HG03565 (cell line): ENCODE measurements at regions not wholly inside any gene's neighbourhood (a gene's known extent, or its start where the extent isn't known, plus 50 kb on each side); places are given as distances from the start of the nearest gene placed in this dataset.
"Not testable (repeated sequence)": the region's sequence is repeated elsewhere in the genome, so short reads cannot be mapped to it uniquely, and the experiment has no call there.

Source experiments
- ATAC-seq: cut with Tn5 transposase; IDR thresholded peaks from one replicate; pipeline ENCODE4 v1.9.1; 2021; ENCODE audit warnings: mild to moderate bottlenecking, moderate library complexity; ENCODE audit not compliant: unreplicated experiment

- ATAC-seq = no peak
Observed at GRCh38 chr5:2536632-2537377, 214.7 kb downstream of the IRX2 start.

- ATAC-seq = no peak
Observed at GRCh38 chr5:2534970-2535369, 216.5 kb downstream of the IRX2 start.

GRCh38 chr5:2534251-2534650 lies 217.2 kb downstream of the IRX2 start:
- no peak for ATAC-seq

GRCh38 chr5:2533848-2534247 lies 217.6 kb downstream of the IRX2 start:
- not testable (repeated sequence) for ATAC-seq

- no peak for ATAC-seq
Observed at GRCh38 chr5:2532809-2533208, 218.7 kb downstream of the IRX2 start.

GRCh38 chr5:2531318-2531717 lies 220.2 kb downstream of the IRX2 start:
- no peak for ATAC-seq

- no peak for ATAC-seq
Observed at GRCh38 chr5:2530609-2531008, 220.9 kb downstream of the IRX2 start.

GRCh38 chr5:2529371-2530092 lies 221.9 kb downstream of the IRX2 start:
- no peak for ATAC-seq

GRCh38 chr5:2525351-2525750 lies 226.1 kb downstream of the IRX2 start:
- no peak for ATAC-seq

GRCh38 chr5:2524620-2525019 lies 226.9 kb downstream of the IRX2 start:
- no peak for ATAC-seq

GRCh38 chr5:2523180-2523579 lies 228.3 kb downstream of the IRX2 start:
- no peak for ATAC-seq

- no peak for ATAC-seq
Observed at GRCh38 chr5:2522372-2522771, 229.1 kb downstream of the IRX2 start.

- ATAC-seq = no peak
Observed at GRCh38 chr5:2519153-2519552, 232.3 kb downstream of the IRX2 start.

- no peak for ATAC-seq
Observed at GRCh38 chr5:2517451-2517850, 234.0 kb downstream of the IRX2 start.

GRCh38 chr5:2515180-2515764 lies 236.2 kb downstream of the IRX2 start:
- ATAC-seq = no peak

- no peak for ATAC-seq
Observed at GRCh38 chr5:2514484-2514883, 237.0 kb downstream of the IRX2 start.

- no peak for ATAC-seq
Observed at GRCh38 chr5:2511706-2512105, 239.8 kb downstream of the IRX2 start.

- ATAC-seq = no peak
Observed at GRCh38 chr5:2511126-2511525, 240.4 kb downstream of the IRX2 start.

GRCh38 chr5:2509527-2509926 lies 241.9 kb downstream of the IRX2 start:
- no peak for ATAC-seq

- ATAC-seq = no peak
Observed at GRCh38 chr5:2508514-2508913, 243.0 kb downstream of the IRX2 start.

GRCh38 chr5:2507611-2508010 lies 243.9 kb downstream of the IRX2 start:
- no peak for ATAC-seq

GRCh38 chr5:2506603-2507002 lies 244.9 kb downstream of the IRX2 start:
- no peak for ATAC-seq
